IMR-90 (cell line): ENCODE measurements at regions not wholly inside any gene's neighbourhood (a gene's known extent, or its start where the extent isn't known, plus 50 kb on each side); places are given as distances from the start of the nearest gene placed in this dataset.

Experiments used
- BHLHE40 ChIP-seq: fragments of 150-350 bp; IDR thresholded peaks from 2 replicates; pipeline ENCODE4 v1.6.1; 2016; ENCODE audit warnings: mild to moderate bottlenecking, low read depth, low read length
- MXI1 ChIP-seq: IDR thresholded peaks from 2 replicates; pipeline ENCODE4 v1.6.1; 2012; ENCODE audit warnings: low read depth, mild to moderate bottlenecking, low read length, moderate library complexity, borderline replicate concordance
- POLR2A ChIP-seq: IDR thresholded peaks from 2 replicates; pipeline ENCODE4 v1.6.1; 2012; ENCODE audit warnings: mild to moderate bottlenecking, low read depth, low read length
- RAD21 ChIP-seq: IDR thresholded peaks from 2 replicates; pipeline ENCODE4 v1.6.1; 2012; ENCODE audit warnings: low read length, improper control_type of control experiment
- RCOR1 ChIP-seq: IDR thresholded peaks from 2 replicates; pipeline ENCODE4 v1.6.1; 2012; ENCODE audit warnings: mild to moderate bottlenecking, low read length, improper control_type of control experiment; ENCODE audit not compliant: insufficient replicate concordance
- SMC3 ChIP-seq: fragments of 150-350 bp; IDR thresholded peaks from 2 replicates; pipeline ENCODE4 v1.6.1; 2016; ENCODE audit warnings: low read depth, mild to moderate bottlenecking, antibody characterized with exemption, low read length, moderate library complexity
- TF ChIP-seq, protein P1 (sequence below): conservative IDR thresholded peaks from 2 replicates; pipeline ENCODE4 v1.5.1; 2012; ENCODE audit warnings: mild to moderate bottlenecking, low read depth, low read length, improper control_type of control experiment
- TF ChIP-seq, protein P2 (sequence below): fragments of 150-350 bp; IDR thresholded peaks from 2 replicates; pipeline ENCODE4 v1.6.1; 2016; ENCODE audit warnings: low read depth, mild to moderate bottlenecking, low read length, moderate library complexity, borderline replicate concordance
- TF ChIP-seq, protein P3 (sequence below): fragments of 150-350 bp; IDR thresholded peaks from 2 replicates; pipeline ENCODE4 v1.6.1; 2017; ENCODE audit warnings: mild to moderate bottlenecking, antibody characterized with exemption, low read length, low read depth

DNA sequence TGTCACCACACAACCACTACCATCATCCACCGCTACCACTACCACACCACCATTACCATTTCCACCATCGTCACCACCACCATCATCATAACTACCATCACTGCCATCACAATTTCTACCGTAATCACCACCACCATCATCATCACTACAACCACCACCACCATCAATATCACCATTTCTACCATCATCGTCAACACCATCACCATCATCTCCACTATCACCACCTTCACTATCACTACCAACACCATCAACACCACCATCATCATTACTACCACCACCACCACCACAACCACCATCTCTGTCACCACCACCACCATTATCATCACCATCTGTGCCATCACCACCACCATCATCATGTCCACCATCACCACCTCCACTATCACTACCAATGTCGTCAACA lies 524.5 kb upstream of the C16orf82 start:
- TF ChIP-seq, protein P1, sequence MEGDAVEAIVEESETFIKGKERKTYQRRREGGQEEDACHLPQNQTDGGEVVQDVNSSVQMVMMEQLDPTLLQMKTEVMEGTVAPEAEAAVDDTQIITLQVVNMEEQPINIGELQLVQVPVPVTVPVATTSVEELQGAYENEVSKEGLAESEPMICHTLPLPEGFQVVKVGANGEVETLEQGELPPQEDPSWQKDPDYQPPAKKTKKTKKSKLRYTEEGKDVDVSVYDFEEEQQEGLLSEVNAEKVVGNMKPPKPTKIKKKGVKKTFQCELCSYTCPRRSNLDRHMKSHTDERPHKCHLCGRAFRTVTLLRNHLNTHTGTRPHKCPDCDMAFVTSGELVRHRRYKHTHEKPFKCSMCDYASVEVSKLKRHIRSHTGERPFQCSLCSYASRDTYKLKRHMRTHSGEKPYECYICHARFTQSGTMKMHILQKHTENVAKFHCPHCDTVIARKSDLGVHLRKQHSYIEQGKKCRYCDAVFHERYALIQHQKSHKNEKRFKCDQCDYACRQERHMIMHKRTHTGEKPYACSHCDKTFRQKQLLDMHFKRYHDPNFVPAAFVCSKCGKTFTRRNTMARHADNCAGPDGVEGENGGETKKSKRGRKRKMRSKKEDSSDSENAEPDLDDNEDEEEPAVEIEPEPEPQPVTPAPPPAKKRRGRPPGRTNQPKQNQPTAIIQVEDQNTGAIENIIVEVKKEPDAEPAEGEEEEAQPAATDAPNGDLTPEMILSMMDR, result no peak
- TF ChIP-seq MXI1, result no peak
- TF ChIP-seq, protein P2, sequence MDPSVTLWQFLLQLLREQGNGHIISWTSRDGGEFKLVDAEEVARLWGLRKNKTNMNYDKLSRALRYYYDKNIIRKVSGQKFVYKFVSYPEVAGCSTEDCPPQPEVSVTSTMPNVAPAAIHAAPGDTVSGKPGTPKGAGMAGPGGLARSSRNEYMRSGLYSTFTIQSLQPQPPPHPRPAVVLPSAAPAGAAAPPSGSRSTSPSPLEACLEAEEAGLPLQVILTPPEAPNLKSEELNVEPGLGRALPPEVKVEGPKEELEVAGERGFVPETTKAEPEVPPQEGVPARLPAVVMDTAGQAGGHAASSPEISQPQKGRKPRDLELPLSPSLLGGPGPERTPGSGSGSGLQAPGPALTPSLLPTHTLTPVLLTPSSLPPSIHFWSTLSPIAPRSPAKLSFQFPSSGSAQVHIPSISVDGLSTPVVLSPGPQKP, result no peak
- no peak for TF ChIP-seq SMC3
- TF ChIP-seq POLR2A, result no peak
- no peak for TF ChIP-seq BHLHE40
- TF ChIP-seq, protein P3, sequence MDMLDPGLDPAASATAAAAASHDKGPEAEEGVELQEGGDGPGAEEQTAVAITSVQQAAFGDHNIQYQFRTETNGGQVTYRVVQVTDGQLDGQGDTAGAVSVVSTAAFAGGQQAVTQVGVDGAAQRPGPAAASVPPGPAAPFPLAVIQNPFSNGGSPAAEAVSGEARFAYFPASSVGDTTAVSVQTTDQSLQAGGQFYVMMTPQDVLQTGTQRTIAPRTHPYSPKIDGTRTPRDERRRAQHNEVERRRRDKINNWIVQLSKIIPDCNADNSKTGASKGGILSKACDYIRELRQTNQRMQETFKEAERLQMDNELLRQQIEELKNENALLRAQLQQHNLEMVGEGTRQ, result no peak
- no peak for TF ChIP-seq RCOR1
- TF ChIP-seq RAD21, result no peak
